Fibroblast of skin of right quadriceps (primary cell): ENCODE measurements at regions not wholly inside any gene's neighbourhood (a gene's known extent, or its start where the extent isn't known, plus 50 kb on each side); places are given as distances from the start of the nearest gene placed in this dataset.
A peak's percentile ranks its signal among the peaks of the same experiment; 100 is the strongest.

Experiments used
- DNase-seq: peaks from one replicate; pipeline ENCODE4 v3.0.0-alpha.2; 2013

GRCh38 chr11:27287205-27287604, 75.8 kb downstream of the CCDC34 start:
- DNase-seq = no peak

GRCh38 chr11:27285761-27286160, 77.3 kb downstream of the CCDC34 start:
- DNase-seq = no peak

GRCh38 chr11:27282806-27283205, 80.2 kb downstream of the CCDC34 start:
- DNase-seq = peak; percentile 50

- peak; percentile 88 for DNase-seq
Measured at GRCh38 chr11:27281740-27282590, 81.0 kb downstream of the CCDC34 start.

- DNase-seq = no peak
Measured at GRCh38 chr11:27281276-27281675, 81.7 kb downstream of the CCDC34 start.

GRCh38 chr11:27280140-27280539, 82.9 kb downstream of the CCDC34 start:
- DNase-seq = peak; percentile 66

- DNase-seq = no peak
Measured at GRCh38 chr11:27279460-27279859, 83.6 kb downstream of the CCDC34 start.

- DNase-seq = no peak
Measured at GRCh38 chr11:27277843-27278242, 85.2 kb downstream of the CCDC34 start.

- DNase-seq = no peak
Measured at GRCh38 chr11:27276141-27276540, 86.9 kb downstream of the CCDC34 start.

GRCh38 chr11:27274854-27275395, 88.1 kb downstream of the CCDC34 start:
- no peak for DNase-seq

- DNase-seq = no peak
Measured at GRCh38 chr11:27266125-27266524, 96.9 kb downstream of the CCDC34 start.

- no peak for DNase-seq
Measured at GRCh38 chr11:27263986-27264385, 99.0 kb downstream of the CCDC34 start.

GRCh38 chr11:27263046-27263445, 100.0 kb downstream of the CCDC34 start:
- peak; percentile 73 for DNase-seq

- DNase-seq = peak; percentile 96
Measured at GRCh38 chr11:27255447-27255828, 107.6 kb downstream of the CCDC34 start.

- DNase-seq = peak; percentile 91
Measured at GRCh38 chr11:27254744-27255446, 108.1 kb downstream of the CCDC34 start.

GRCh38 chr11:27253224-27253623, 109.8 kb downstream of the CCDC34 start:
- DNase-seq = no peak

- DNase-seq = no peak
Measured at GRCh38 chr11:27250867-27251665, 111.9 kb downstream of the CCDC34 start.

- peak; percentile 57 for DNase-seq
Measured at GRCh38 chr11:27248576-27249509, 114.2 kb downstream of the CCDC34 start.

- DNase-seq = no peak
Measured at GRCh38 chr11:27247660-27248059, 115.4 kb downstream of the CCDC34 start.

- peak; percentile 61 for DNase-seq
Measured at GRCh38 chr11:27246925-27247324, 116.1 kb downstream of the CCDC34 start.

GRCh38 chr11:27244900-27245299, 118.1 kb downstream of the CCDC34 start:
- DNase-seq = no peak

GRCh38 chr11:27242591-27242990, 120.4 kb downstream of the CCDC34 start:
- peak; percentile 99 for DNase-seq
